ENCODE measurements at regions not wholly inside any gene's neighbourhood (a gene's known extent, or its start where the extent isn't known, plus 50 kb on each side); places are given as distances from the start of the nearest gene placed in this dataset.

- no peak for DNase-seq
These were observed 395.7 kb downstream of the MN1 start for GRCh38 chr22:27405672-27406388.

- no peak for DNase-seq
These were observed 395.1 kb downstream of the MN1 start for GRCh38 chr22:27406389-27406861.

GRCh38 chr22:27407369-27407985 lies 394.1 kb downstream of the MN1 start:
- DNase-seq = no peak

GRCh38 chr22:27408068-27408467 lies 393.5 kb downstream of the MN1 start:
- DNase-seq = no peak

- DNase-seq = no peak
These were observed 392.3 kb downstream of the MN1 start for GRCh38 chr22:27409299-27409698.

GRCh38 chr22:27412866-27413445 lies 388.6 kb downstream of the MN1 start:
- no peak for DNase-seq

GRCh38 chr22:27413702-27414101 lies 387.9 kb downstream of the MN1 start:
- no peak for DNase-seq

GRCh38 chr22:27416511-27417420 lies 384.8 kb downstream of the MN1 start:
- DNase-seq = no peak

GRCh38 chr22:27417421-27417814 lies 384.1 kb downstream of the MN1 start:
- no peak for DNase-seq

- no peak for DNase-seq
These were observed 383.3 kb downstream of the MN1 start for GRCh38 chr22:27418261-27418660.

GRCh38 chr22:27419473-27419872 lies 382.1 kb downstream of the MN1 start:
- DNase-seq = no peak

GRCh38 chr22:27420195-27420816 lies 381.2 kb downstream of the MN1 start:
- no peak for DNase-seq

GRCh38 chr22:27420817-27421361 lies 380.7 kb downstream of the MN1 start:
- no peak for DNase-seq

GRCh38 chr22:27422442-27422841 lies 379.1 kb downstream of the MN1 start:
- no peak for DNase-seq

- no peak for DNase-seq
These were observed 377.2 kb downstream of the MN1 start for GRCh38 chr22:27424319-27424718.

- DNase-seq = no peak
These were observed 372.1 kb downstream of the MN1 start for GRCh38 chr22:27429476-27429875.

GRCh38 chr22:27431081-27431480 lies 370.5 kb downstream of the MN1 start:
- DNase-seq = no peak

- no peak for DNase-seq
These were observed 369.7 kb downstream of the MN1 start for GRCh38 chr22:27431896-27432295.

- no peak for DNase-seq
These were observed 368.5 kb downstream of the MN1 start for GRCh38 chr22:27433099-27433498.

- no peak for DNase-seq
These were observed 367.9 kb downstream of the MN1 start for GRCh38 chr22:27433585-27434190.

GRCh38 chr22:27434898-27435297 lies 366.7 kb downstream of the MN1 start:
- no peak for DNase-seq
